Neural cell (in vitro differentiated cells): ENCODE measurements at regions not wholly inside any gene's neighbourhood (a gene's known extent, or its start where the extent isn't known, plus 50 kb on each side); places are given as distances from the start of the nearest gene placed in this dataset.

ENCODE experiments used
- H2AFZ ChIP-seq: fragments of 200-600, 300-800 bp; sonication (generic), shearing (Covaris generic); 2 replicates; pipeline ENCODE4 v1.6.0; 2014; ENCODE audit warnings: low read depth, mild to moderate bottlenecking, antibody characterized with exemption, low read length, moderate library complexity
- H3F3A ChIP-seq: fragments of 200-600 bp; shearing (Covaris generic); 2 replicates; pipeline ENCODE4 v1.6.1; 2016; ENCODE audit warnings: mild to moderate bottlenecking, moderate library complexity, mixed read lengths, antibody characterized with exemption, low read length; ENCODE audit not compliant: insufficient read depth, poor library complexity, severe bottlenecking
- H3K27ac ChIP-seq: fragments of 200-600, 300-800 bp; sonication (generic), shearing (Covaris generic); 2 replicates; pipeline ENCODE4 v1.5.1; 2014; ENCODE audit warnings: mild to moderate bottlenecking, low read length, moderate library complexity
- H3K27me3 ChIP-seq: fragments of 300-800, 200-600 bp; sonication (generic), shearing (Covaris generic); 2 replicates; pipeline ENCODE4 v1.6.0; 2014; ENCODE audit warnings: mild to moderate bottlenecking, low read depth, low read length, moderate library complexity; ENCODE audit not compliant: insufficient read depth
- H3K36me3 ChIP-seq: fragments of 300-800, 200-600 bp; sonication (generic), shearing (Covaris generic); 2 replicates; pipeline ENCODE4 v1.5.1; 2014; ENCODE audit warnings: mild to moderate bottlenecking, antibody characterized with exemption, low read length, moderate library complexity; ENCODE audit not compliant: insufficient read depth
- H3K4me2 ChIP-seq: fragments of 300-800, 200-600 bp; sonication (generic), shearing (Covaris generic); 2 replicates; pipeline ENCODE4 v1.6.0; 2014; ENCODE audit warnings: mild to moderate bottlenecking, low read length
- H3K4me3 ChIP-seq: fragments of 300-800, 200-600 bp; sonication (generic), shearing (Covaris generic); 2 replicates; pipeline ENCODE4 v1.5.1; 2014; ENCODE audit warnings: mild to moderate bottlenecking, low read length, moderate library complexity
- H3K79me2 ChIP-seq: fragments of 200-600 bp; shearing (Covaris generic); replicated peaks from 2 replicates; pipeline ENCODE4 v1.6.0; 2014; ENCODE audit warnings: mild to moderate bottlenecking, low read length, moderate library complexity; ENCODE audit not compliant: insufficient read depth
- H3K9ac ChIP-seq: fragments of 300-800, 200-600 bp; sonication (generic), shearing (Covaris generic); 2 replicates; pipeline ENCODE4 v1.6.1; 2016; ENCODE audit warnings: mild to moderate bottlenecking, low read length, mixed read lengths
- H3K9me2 ChIP-seq: fragments of 200-600 bp; shearing (Covaris generic); 2 replicates; pipeline ENCODE4 v1.6.1; 2016; ENCODE audit warnings: mild to moderate bottlenecking, low read length, mixed read lengths; ENCODE audit not compliant: insufficient read depth
- H3K9me3 ChIP-seq: fragments of 200-600, 300-800 bp; sonication (generic), shearing (Covaris generic); 2 replicates; pipeline ENCODE4 v1.6.1; 2016; ENCODE audit warnings: mild to moderate bottlenecking, mixed run types, low read length, moderate library complexity, mixed read lengths
- H4K20me1 ChIP-seq: fragments of 200-600 bp; shearing (Covaris generic); 2 replicates; pipeline ENCODE4 v1.6.1; 2016; ENCODE audit warnings: mild to moderate bottlenecking, mixed run types; ENCODE audit not compliant: insufficient read depth
- EP300 ChIP-seq: fragments of 450-650 bp; conservative IDR thresholded peaks from 2 replicates; pipeline ENCODE4 v1.6.1; 2014; ENCODE audit warnings: antibody characterized with exemption, mild to moderate bottlenecking, moderate library complexity; ENCODE audit not compliant: poor library complexity, severe bottlenecking
- EZH2 ChIP-seq: fragments of 200-600, 300-800 bp; shearing (Covaris generic), sonication (generic); IDR thresholded peaks from 2 replicates; pipeline ENCODE4 v1.6.1; 2014; ENCODE audit warnings: antibody characterized with exemption, low read length, borderline replicate concordance, mild to moderate bottlenecking; ENCODE audit not compliant: insufficient read depth, poor library complexity, severe bottlenecking
- MXI1 ChIP-seq: fragments of 450-650 bp; conservative IDR thresholded peaks from 2 replicates; pipeline ENCODE4 v1.6.1; 2014; ENCODE audit warnings: antibody characterized with exemption, mild to moderate bottlenecking; ENCODE audit not compliant: poor library complexity, severe bottlenecking
- POLR2AphosphoS5 ChIP-seq: IDR thresholded peaks from 2 replicates; pipeline ENCODE4 v1.6.1; 2012
- RAD21 ChIP-seq: fragments of 450-650 bp; conservative IDR thresholded peaks from 2 replicates; pipeline ENCODE4 v1.6.1; 2014; ENCODE audit warnings: antibody characterized with exemption, mild to moderate bottlenecking, moderate library complexity
- SMC3 ChIP-seq: fragments of 450-650 bp; conservative IDR thresholded peaks from 2 replicates; pipeline ENCODE4 v1.6.1; 2014; ENCODE audit warnings: antibody characterized with exemption, mild to moderate bottlenecking, moderate library complexity; ENCODE audit not compliant: poor library complexity
- TAF1 ChIP-seq: IDR thresholded peaks from 2 replicates; pipeline ENCODE4 v1.6.1; 2012; ENCODE audit warnings: low read depth
- TF ChIP-seq, protein P1 (sequence below): fragments of 450-650 bp; IDR thresholded peaks from 2 replicates; pipeline ENCODE4 v1.5.1; 2014; ENCODE audit warnings: antibody characterized with exemption, mild to moderate bottlenecking, moderate library complexity; ENCODE audit not compliant: poor library complexity, severe bottlenecking
- TF ChIP-seq, protein P2 (sequence below): IDR thresholded peaks from 2 replicates; pipeline ENCODE4 v1.6.1; 2012; ENCODE audit warnings: borderline replicate concordance

- no peak overlapping the region for H3K9ac ChIP-seq
- H4K20me1 ChIP-seq = no peaks in the 10 kb centered on the region
- H3K27me3 ChIP-seq = no peaks in the 10 kb centered on the region
- H3K4me3 ChIP-seq = no peak overlapping the region
- no peak overlapping the region for H3K27ac ChIP-seq
- no peaks in the 10 kb centered on the region for H3F3A ChIP-seq
- H3K9me2 ChIP-seq = no peaks in the 10 kb centered on the region
- no peak overlapping the region for H2AFZ ChIP-seq
- H3K36me3 ChIP-seq = no peaks in the 10 kb centered on the region
- H3K4me2 ChIP-seq = no peak overlapping the region
- no peaks in the 10 kb centered on the region for H3K79me2 ChIP-seq
- H3K9me3 ChIP-seq = no peaks in the 10 kb centered on the region
- TF ChIP-seq, protein P1, sequence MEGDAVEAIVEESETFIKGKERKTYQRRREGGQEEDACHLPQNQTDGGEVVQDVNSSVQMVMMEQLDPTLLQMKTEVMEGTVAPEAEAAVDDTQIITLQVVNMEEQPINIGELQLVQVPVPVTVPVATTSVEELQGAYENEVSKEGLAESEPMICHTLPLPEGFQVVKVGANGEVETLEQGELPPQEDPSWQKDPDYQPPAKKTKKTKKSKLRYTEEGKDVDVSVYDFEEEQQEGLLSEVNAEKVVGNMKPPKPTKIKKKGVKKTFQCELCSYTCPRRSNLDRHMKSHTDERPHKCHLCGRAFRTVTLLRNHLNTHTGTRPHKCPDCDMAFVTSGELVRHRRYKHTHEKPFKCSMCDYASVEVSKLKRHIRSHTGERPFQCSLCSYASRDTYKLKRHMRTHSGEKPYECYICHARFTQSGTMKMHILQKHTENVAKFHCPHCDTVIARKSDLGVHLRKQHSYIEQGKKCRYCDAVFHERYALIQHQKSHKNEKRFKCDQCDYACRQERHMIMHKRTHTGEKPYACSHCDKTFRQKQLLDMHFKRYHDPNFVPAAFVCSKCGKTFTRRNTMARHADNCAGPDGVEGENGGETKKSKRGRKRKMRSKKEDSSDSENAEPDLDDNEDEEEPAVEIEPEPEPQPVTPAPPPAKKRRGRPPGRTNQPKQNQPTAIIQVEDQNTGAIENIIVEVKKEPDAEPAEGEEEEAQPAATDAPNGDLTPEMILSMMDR = no peak
- TF ChIP-seq POLR2AphosphoS5 (no peak), MXI1 (no peak)
Observed at GRCh38 chr22:34508797-34509196, 557.2 kb upstream of the ISX start.

GRCh38 chr22:34526681-34527080 lies 539.3 kb upstream of the ISX start:
- no peak overlapping the region for H3K27ac ChIP-seq
- no peaks in the 10 kb centered on the region for H3K9me3 ChIP-seq
- no peaks in the 10 kb centered on the region for H3F3A ChIP-seq
- H3K9me2 ChIP-seq = no peaks in the 10 kb centered on the region
- H4K20me1 ChIP-seq = no peaks in the 10 kb centered on the region
- no peak overlapping the region for H3K9ac ChIP-seq
- no peaks in the 10 kb centered on the region for H3K36me3 ChIP-seq
- no peak overlapping the region for H3K4me3 ChIP-seq
- H2AFZ ChIP-seq = no peak overlapping the region
- no peaks in the 10 kb centered on the region for H3K79me2 ChIP-seq
- TF ChIP-seq SMC3 (no peak), TAF1 (no peak), EP300 (no peak), EZH2 (no peak), RAD21 (no peak), MXI1 (no peak), POLR2AphosphoS5 (no peak)
- TF ChIP-seq, protein P2, sequence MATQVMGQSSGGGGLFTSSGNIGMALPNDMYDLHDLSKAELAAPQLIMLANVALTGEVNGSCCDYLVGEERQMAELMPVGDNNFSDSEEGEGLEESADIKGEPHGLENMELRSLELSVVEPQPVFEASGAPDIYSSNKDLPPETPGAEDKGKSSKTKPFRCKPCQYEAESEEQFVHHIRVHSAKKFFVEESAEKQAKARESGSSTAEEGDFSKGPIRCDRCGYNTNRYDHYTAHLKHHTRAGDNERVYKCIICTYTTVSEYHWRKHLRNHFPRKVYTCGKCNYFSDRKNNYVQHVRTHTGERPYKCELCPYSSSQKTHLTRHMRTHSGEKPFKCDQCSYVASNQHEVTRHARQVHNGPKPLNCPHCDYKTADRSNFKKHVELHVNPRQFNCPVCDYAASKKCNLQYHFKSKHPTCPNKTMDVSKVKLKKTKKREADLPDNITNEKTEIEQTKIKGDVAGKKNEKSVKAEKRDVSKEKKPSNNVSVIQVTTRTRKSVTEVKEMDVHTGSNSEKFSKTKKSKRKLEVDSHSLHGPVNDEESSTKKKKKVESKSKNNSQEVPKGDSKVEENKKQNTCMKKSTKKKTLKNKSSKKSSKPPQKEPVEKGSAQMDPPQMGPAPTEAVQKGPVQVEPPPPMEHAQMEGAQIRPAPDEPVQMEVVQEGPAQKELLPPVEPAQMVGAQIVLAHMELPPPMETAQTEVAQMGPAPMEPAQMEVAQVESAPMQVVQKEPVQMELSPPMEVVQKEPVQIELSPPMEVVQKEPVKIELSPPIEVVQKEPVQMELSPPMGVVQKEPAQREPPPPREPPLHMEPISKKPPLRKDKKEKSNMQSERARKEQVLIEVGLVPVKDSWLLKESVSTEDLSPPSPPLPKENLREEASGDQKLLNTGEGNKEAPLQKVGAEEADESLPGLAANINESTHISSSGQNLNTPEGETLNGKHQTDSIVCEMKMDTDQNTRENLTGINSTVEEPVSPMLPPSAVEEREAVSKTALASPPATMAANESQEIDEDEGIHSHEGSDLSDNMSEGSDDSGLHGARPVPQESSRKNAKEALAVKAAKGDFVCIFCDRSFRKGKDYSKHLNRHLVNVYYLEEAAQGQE = no peak
- TF ChIP-seq, protein P1 = no peak
- H3K4me2 ChIP-seq = no peak overlapping the region
- H3K27me3 ChIP-seq = no peaks in the 10 kb centered on the region
